ENCODE measurements at regions not wholly inside any gene's neighbourhood (a gene's known extent, or its start where the extent isn't known, plus 50 kb on each side); places are given as distances from the start of the nearest gene placed in this dataset.

DNA sequence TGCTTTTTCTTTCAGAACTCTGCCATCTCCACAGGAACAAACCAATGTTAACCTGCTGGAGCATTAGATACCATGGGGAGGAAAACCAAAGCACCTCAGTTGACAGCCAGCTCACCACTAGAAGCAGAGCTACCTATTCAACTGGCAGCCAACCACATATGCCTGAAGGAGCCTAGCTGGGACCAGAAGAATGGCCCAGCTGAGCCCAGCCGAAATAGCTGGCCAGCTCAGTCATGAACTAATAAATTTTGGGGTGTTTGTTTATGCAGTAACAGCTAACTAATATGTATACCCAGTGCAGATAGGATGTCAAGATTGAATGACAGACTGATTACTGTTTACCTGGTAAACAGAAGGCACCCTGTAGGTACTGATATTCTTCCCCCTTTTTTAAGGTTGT lies 1117.5 kb downstream of the TBL1XR1 start:
- TF ChIP-seq, protein P1, sequence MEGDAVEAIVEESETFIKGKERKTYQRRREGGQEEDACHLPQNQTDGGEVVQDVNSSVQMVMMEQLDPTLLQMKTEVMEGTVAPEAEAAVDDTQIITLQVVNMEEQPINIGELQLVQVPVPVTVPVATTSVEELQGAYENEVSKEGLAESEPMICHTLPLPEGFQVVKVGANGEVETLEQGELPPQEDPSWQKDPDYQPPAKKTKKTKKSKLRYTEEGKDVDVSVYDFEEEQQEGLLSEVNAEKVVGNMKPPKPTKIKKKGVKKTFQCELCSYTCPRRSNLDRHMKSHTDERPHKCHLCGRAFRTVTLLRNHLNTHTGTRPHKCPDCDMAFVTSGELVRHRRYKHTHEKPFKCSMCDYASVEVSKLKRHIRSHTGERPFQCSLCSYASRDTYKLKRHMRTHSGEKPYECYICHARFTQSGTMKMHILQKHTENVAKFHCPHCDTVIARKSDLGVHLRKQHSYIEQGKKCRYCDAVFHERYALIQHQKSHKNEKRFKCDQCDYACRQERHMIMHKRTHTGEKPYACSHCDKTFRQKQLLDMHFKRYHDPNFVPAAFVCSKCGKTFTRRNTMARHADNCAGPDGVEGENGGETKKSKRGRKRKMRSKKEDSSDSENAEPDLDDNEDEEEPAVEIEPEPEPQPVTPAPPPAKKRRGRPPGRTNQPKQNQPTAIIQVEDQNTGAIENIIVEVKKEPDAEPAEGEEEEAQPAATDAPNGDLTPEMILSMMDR (conservative IDR thresholded peaks at IDR 0.05; ENCODE audit: low read length): no peak
- no peak for TF ChIP-seq EZH2phosphoT487 (IDR thresholded peaks at IDR 0.05; ENCODE audit: borderline replicate concordance, low read depth, low read length)
- intact Hi-C loops (cut with micrococcal nuclease; ENCODE audit: unreplicated experiment): no loop called here
- Histone ChIP-seq H3K9me2 (ENCODE audit: insufficient read depth, low read length) (no peaks in the 10 kb centered on the region), H3K4me1 (ENCODE audit: insufficient read depth, low read length, poor library complexity, severe bottlenecking) (no peaks in the 10 kb centered on the region), H3K4me2 (ENCODE audit: low read length) (no peak overlapping the region), H2AFZ (ENCODE audit: low read length) (no peak overlapping the region), H3K4me3 (ENCODE audit: low read depth, low read length, poor library complexity, severe bottlenecking) (no peak overlapping the region), H3K36me3 (ENCODE audit: insufficient read depth, low read length) (no peaks in the 10 kb centered on the region), H3K27ac (ENCODE audit: low read depth, low read length, poor library complexity, severe bottlenecking) (no peak overlapping the region), H4K20me1 (ENCODE audit: insufficient read depth, low read length) (no peaks in the 10 kb centered on the region), H3K79me2 (ENCODE audit: insufficient read depth, low read depth, low read length) (no peaks in the 10 kb centered on the region), H3K9me3 (ENCODE audit: low read length) (no peaks in the 10 kb centered on the region)
- no TSS peak for BruUV-seq (replicated peaks)
- CTCF ChIA-PET (ENCODE audit: unreplicated experiment): no interaction called here
- POLR2A ChIA-PET: no interaction called here
- no peak for DNase-seq (ENCODE audit: low spot score)

DNA sequence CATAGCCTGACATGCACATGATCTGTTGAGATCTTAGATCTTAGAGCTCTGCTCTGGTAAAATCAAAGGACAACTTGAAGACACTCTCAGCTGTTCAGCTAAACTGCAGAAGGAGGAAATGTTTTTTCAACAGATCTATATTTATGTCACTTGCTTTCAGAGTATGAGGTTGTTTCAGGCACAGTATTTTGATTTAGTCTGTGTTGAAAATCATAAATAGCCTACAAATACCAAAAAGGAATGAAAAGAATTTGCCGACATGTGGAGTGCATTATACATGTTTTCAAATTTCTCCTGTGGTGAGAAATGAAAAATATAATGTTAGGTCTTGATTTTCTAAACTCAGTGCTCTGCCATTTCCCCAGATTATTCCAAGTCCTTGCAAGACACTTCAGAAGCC lies 1118.4 kb downstream of the TBL1XR1 start:
- no peaks in the 10 kb centered on the region for H3K79me2 ChIP-seq (ENCODE audit: insufficient read depth, low read depth, low read length)
- H3K4me2 ChIP-seq (ENCODE audit: low read length): no peak overlapping the region
- BruUV-seq (replicated peaks): no TSS peak
- no peaks in the 10 kb centered on the region for H3K36me3 ChIP-seq (ENCODE audit: insufficient read depth, low read length)
- POLR2A ChIA-PET: no interaction called here
- intact Hi-C loops (cut with micrococcal nuclease; ENCODE audit: unreplicated experiment): no loop called here
- H3K27ac ChIP-seq (ENCODE audit: low read depth, low read length, poor library complexity, severe bottlenecking): no peak overlapping the region
- no peaks in the 10 kb centered on the region for H3K9me3 ChIP-seq (ENCODE audit: low read length)
- no peak overlapping the region for H3K4me3 ChIP-seq (ENCODE audit: low read depth, low read length, poor library complexity, severe bottlenecking)
- no peaks in the 10 kb centered on the region for H3K9me2 ChIP-seq (ENCODE audit: insufficient read depth, low read length)
- H4K20me1 ChIP-seq (ENCODE audit: insufficient read depth, low read length): no peaks in the 10 kb centered on the region
- TF ChIP-seq, protein P1 (conservative IDR thresholded peaks at IDR 0.05; ENCODE audit: low read length): no peak
- no peak for TF ChIP-seq EZH2phosphoT487 (IDR thresholded peaks at IDR 0.05; ENCODE audit: borderline replicate concordance, low read depth, low read length)
- H2AFZ ChIP-seq (ENCODE audit: low read length): no peak overlapping the region
- no peak for DNase-seq (ENCODE audit: low spot score)
- H3K4me1 ChIP-seq (ENCODE audit: insufficient read depth, low read length, poor library complexity, severe bottlenecking): no peaks in the 10 kb centered on the region
- CTCF ChIA-PET (ENCODE audit: unreplicated experiment): no interaction called here

DNA sequence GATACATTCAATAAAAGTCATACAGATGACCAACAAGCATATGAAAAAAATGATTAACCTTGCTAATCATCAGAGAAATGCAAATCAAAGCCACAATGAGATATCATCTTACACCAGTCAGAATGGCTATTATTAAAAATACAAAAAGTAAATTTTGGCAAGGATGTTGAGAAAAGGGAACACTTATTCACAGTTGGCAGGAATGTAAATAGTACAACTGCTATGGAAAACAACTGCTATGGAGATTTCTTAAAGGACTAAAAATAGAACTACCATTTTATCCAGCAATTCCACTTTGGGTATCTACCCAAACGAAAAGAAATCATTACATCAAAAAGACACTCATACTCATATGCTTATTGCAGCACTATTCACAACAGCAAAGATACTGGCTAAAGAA lies 1121.8 kb downstream of the TBL1XR1 start:
- H3K27ac ChIP-seq (ENCODE audit: low read depth, low read length, poor library complexity, severe bottlenecking): no peak overlapping the region
- intact Hi-C loops (cut with micrococcal nuclease; ENCODE audit: unreplicated experiment): no loop called here
- H3K9me3 ChIP-seq (ENCODE audit: low read length): no peaks in the 10 kb centered on the region
- H3K79me2 ChIP-seq (ENCODE audit: insufficient read depth, low read depth, low read length): no peaks in the 10 kb centered on the region
- H3K36me3 ChIP-seq (ENCODE audit: insufficient read depth, low read length): no peaks in the 10 kb centered on the region
- H4K20me1 ChIP-seq (ENCODE audit: insufficient read depth, low read length): no peaks in the 10 kb centered on the region
- no peak overlapping the region for H3K4me2 ChIP-seq (ENCODE audit: low read length)
- H3K4me1 ChIP-seq (ENCODE audit: insufficient read depth, low read length, poor library complexity, severe bottlenecking): no peaks in the 10 kb centered on the region
- no peaks in the 10 kb centered on the region for H3K9me2 ChIP-seq (ENCODE audit: insufficient read depth, low read length)
- no peak overlapping the region for H2AFZ ChIP-seq (ENCODE audit: low read length)
- CTCF ChIA-PET (ENCODE audit: unreplicated experiment): no interaction called here
- no peak overlapping the region for H3K4me3 ChIP-seq (ENCODE audit: low read depth, low read length, poor library complexity, severe bottlenecking)
- POLR2A ChIA-PET: no interaction called here
- BruUV-seq (replicated peaks): no TSS peak
- TF ChIP-seq, protein P1 (conservative IDR thresholded peaks at IDR 0.05; ENCODE audit: low read length): no peak
- TF ChIP-seq EZH2phosphoT487 (IDR thresholded peaks at IDR 0.05; ENCODE audit: borderline replicate concordance, low read depth, low read length): no peak
- no peak for DNase-seq (ENCODE audit: low spot score)
